ENCODE measurements at regions not wholly inside any gene's neighbourhood (a gene's known extent, or its start where the extent isn't known, plus 50 kb on each side); places are given as distances from the start of the nearest gene placed in this dataset.

DNA sequence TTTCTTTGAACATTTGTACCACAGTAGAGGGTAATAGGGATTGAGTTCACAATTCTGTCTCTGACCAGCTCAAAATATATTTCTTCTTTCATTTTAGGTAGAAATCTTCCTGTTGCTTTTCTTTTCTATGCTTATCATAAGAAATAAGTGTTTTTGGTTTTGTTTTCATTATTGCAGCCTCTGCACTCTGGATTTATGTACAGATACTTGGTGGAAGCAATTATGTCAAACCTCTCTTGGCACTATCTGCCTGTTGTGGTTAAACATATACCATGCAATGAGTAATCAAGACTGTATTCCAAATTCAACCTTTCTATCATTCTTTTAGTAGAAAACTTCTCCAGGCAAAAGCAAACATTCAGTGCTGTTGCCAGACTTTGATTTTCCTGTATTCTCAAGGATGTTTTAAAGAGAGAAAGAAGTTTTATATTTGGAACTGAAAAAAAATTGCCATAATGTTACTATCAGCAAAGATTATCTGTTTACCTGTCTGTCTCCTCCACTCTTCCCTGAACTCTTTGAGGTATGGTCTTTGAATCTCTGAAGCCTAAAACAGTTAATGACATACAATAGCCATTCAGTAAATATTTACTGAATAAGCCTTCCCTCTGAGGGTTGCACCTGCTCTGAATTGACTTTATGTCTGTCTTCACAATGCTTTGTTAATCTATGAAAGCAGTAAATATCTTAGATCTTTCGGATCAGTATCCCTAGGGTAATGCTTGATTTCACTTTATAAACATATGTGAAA, 612.5 kb upstream of the PRR20A start:
- Histone ChIP-seq H3K23ac (ENCODE audit: insufficient read length) (no peak overlapping the region), H4K20me1 (replicated peaks in 1 of 2; ENCODE audit: control insufficient read depth in 1 of 2, insufficient read depth in 2 of 2, low read length in 2 of 2) (no peaks in the 10 kb centered on the region), H2AK5ac (ENCODE audit: low read depth, low read length) (no peak overlapping the region), H3K14ac (ENCODE audit: insufficient read length) (no peak overlapping the region), H3K23me2 (ENCODE audit: low read depth, low read length) (no peaks in the 10 kb centered on the region), H3K27ac (ENCODE audit: low read depth, low read length) (no peak overlapping the region), H3K4me3 (ENCODE audit: extremely low read depth in 1 of 4, insufficient read depth in 2 of 4, low read depth in 3 of 4, low read length in 4 of 4) (no peak overlapping the region), H3K9me3 (ENCODE audit: insufficient read depth in 2 of 2, low read depth in 1 of 2, low read length in 1 of 2) (no peaks in the 10 kb centered on the region; a peak in 2 of 4 replicates), H2BK5ac (ENCODE audit: low read depth, low read length) (no peak overlapping the region), H3K36me3 (ENCODE audit: control insufficient read depth in 2 of 4, insufficient read depth in 4 of 4, low read length in 3 of 4) (no peaks in the 10 kb centered on the region), H2AFZ (ENCODE audit: low read length) (no peak overlapping the region), H3K4me2 (ENCODE audit: insufficient read depth in 1 of 2, low read depth in 2 of 2, low read length in 2 of 2) (no peak overlapping the region), H2BK120ac (replicated peaks; ENCODE audit: low read depth, low read length) (no peak overlapping the region), H3K79me2 (ENCODE audit: control insufficient read depth in 1 of 2, insufficient read depth in 2 of 2, low read length in 2 of 2) (no peaks in the 10 kb centered on the region), H2BK15ac (ENCODE audit: low read length) (no peak overlapping the region), H4K8ac (ENCODE audit: extremely low read depth, insufficient read depth, low read length) (no peak overlapping the region), H3K4me1 (replicated peaks in 1 of 4; ENCODE audit: control insufficient read depth in 3 of 4, insufficient read depth in 4 of 4, low read length in 3 of 4) (no peaks in the 10 kb centered on the region), H3K27me3 (replicated peaks in 1 of 4; ENCODE audit: control insufficient read depth in 3 of 4, extremely low read depth in 1 of 4, insufficient read depth in 3 of 4, low read length in 3 of 4) (no peaks in the 10 kb centered on the region), H3K4ac (replicated peaks; ENCODE audit: insufficient read length, low read depth, low read length) (no peak overlapping the region), H3K9ac (replicated peaks in 1 of 4; ENCODE audit: extremely low read depth in 1 of 4, low read depth in 3 of 4, low read length in 3 of 4) (no peak overlapping the region), H2BK12ac (ENCODE audit: low read depth, low read length) (no peak overlapping the region), H4K91ac (replicated peaks; ENCODE audit: insufficient read length, low read length) (no peak overlapping the region), H3K18ac (ENCODE audit: extremely low read depth, low read length) (no peak overlapping the region), H3K56ac (replicated peaks; ENCODE audit: insufficient read length, low read depth, low read length) (no peak overlapping the region), H2BK20ac (ENCODE audit: low read length) (no peak overlapping the region), H3K79me1 (ENCODE audit: low read depth, low read length) (no peaks in the 10 kb centered on the region), H4K5ac (ENCODE audit: insufficient read length, low read depth, low read length) (no peak overlapping the region)
- ChIA-PET CTCF (ENCODE audit: partially characterized antibody) (interaction anchor here (0.6 kb wide), 1 partner anchor 1028 kb away, joined by 5 read pairs; no protein-coding TSS in a partner anchor), POLR2A (ENCODE audit: partially characterized antibody) (no interaction called here)
- WGBS, 2 experiments (ENCODE audit: extremely low coverage in 1 of 2, insufficient coverage in 1 of 2, insufficient read length in 1 of 2, insufficient replicate concordance in 2 of 2, low coverage in 1 of 2, low lambda C conversion rate in 2 of 2, missing lambda C conversion rate in 1 of 2) = 84% methylated on average over 1 of the region's 1 CpG; no CpG with 5 or more reads in 1 of the 2 experiments
- no peak for FAIRE-seq
- DNase-seq (ENCODE audit: low read depth in 1 of 2, low spot score in 2 of 2) = no peak
- TF ChIP-seq SIX5 (IDR thresholded peaks at IDR 0.05; ENCODE audit: low read depth, low read length) (no peak), SIN3A (conservative IDR thresholded peaks at IDR 0.05 in 1 of 2, IDR thresholded peaks at IDR 0.05 in 1 of 2; ENCODE audit: low read depth in 1 of 2, low read length in 2 of 2) (no peak), KDM4A (IDR thresholded peaks at IDR 0.05; ENCODE audit: low read depth, low read length, severe bottlenecking) (no peak), POLR2AphosphoS5 (IDR thresholded peaks at IDR 0.05; ENCODE audit: low read depth, low read length) (no peak), EZH2 (IDR thresholded peaks at IDR 0.05; ENCODE audit: low read depth, low read length, severe bottlenecking) (no peak), POLR2A (IDR thresholded peaks at IDR 0.05; ENCODE audit: control extremely low read depth in 1 of 2, low read depth in 2 of 2, low read length in 2 of 2) (no peak), SIRT6 (IDR thresholded peaks at IDR 0.05; ENCODE audit: low read length) (no peak), CBX8 (IDR thresholded peaks at IDR 0.05; ENCODE audit: borderline replicate concordance, low read depth, low read length) (no peak), SUZ12 (IDR thresholded peaks at IDR 0.05; ENCODE audit: low read length) (no peak), GABPA (IDR thresholded peaks at IDR 0.05; ENCODE audit: borderline replicate concordance, insufficient read depth, low read length) (no peak)
- TF ChIP-seq, protein P1, sequence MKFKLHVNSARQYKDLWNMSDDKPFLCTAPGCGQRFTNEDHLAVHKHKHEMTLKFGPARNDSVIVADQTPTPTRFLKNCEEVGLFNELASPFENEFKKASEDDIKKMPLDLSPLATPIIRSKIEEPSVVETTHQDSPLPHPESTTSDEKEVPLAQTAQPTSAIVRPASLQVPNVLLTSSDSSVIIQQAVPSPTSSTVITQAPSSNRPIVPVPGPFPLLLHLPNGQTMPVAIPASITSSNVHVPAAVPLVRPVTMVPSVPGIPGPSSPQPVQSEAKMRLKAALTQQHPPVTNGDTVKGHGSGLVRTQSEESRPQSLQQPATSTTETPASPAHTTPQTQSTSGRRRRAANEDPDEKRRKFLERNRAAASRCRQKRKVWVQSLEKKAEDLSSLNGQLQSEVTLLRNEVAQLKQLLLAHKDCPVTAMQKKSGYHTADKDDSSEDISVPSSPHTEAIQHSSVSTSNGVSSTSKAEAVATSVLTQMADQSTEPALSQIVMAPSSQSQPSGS (IDR thresholded peaks at IDR 0.05; ENCODE audit: low read length) = no peak

All from H1 (cell line).